Fibroblast of mammary gland (primary cell): ENCODE measurements at regions not wholly inside any gene's neighbourhood (a gene's known extent, or its start where the extent isn't known, plus 50 kb on each side); places are given as distances from the start of the nearest gene placed in this dataset.
A peak's percentile ranks its signal among the peaks of the same experiment; 100 is the strongest.

Experiments used
- DNase-seq: peaks from one replicate; pipeline ENCODE4 v3.0.0-alpha.2; 2010; ENCODE audit warnings: low read depth
- H3K4me3 ChIP-seq: 2 replicates; pipeline ENCODE4 v1.5.1; 2011; ENCODE audit warnings: low read depth, mild to moderate bottlenecking, low read length, moderate library complexity; ENCODE audit not compliant: control insufficient read depth
- CTCF ChIP-seq: conservative IDR thresholded peaks from 2 replicates; pipeline ENCODE4 v1.5.1; 2011; ENCODE audit warnings: low read depth, low read length, inconsistent platforms; ENCODE audit not compliant: control insufficient read depth, insufficient read depth

GRCh38 chr20:40931410-40932044 lies 97.1 kb upstream of the TOP1 start:
- H3K4me3 ChIP-seq, result no peak overlapping the region
- no peak for TF ChIP-seq CTCF
- no peak for DNase-seq

- TF ChIP-seq CTCF, result no peak
- no peak for DNase-seq
- H3K4me3 ChIP-seq, result no peak overlapping the region
Measured at GRCh38 chr20:40932436-40932835, 96.2 kb upstream of the TOP1 start.

GRCh38 chr20:40933758-40934157 lies 94.9 kb upstream of the TOP1 start:
- TF ChIP-seq CTCF, result no peak
- DNase-seq, result no peak
- H3K4me3 ChIP-seq, result no peak overlapping the region

GRCh38 chr20:40938020-40938419 lies 90.6 kb upstream of the TOP1 start:
- no peak for DNase-seq
- TF ChIP-seq CTCF, result peak; percentile 10
- H3K4me3 ChIP-seq, result no peak overlapping the region

GRCh38 chr20:40939667-40940066 lies 89.0 kb upstream of the TOP1 start:
- no peak for TF ChIP-seq CTCF
- H3K4me3 ChIP-seq, result no peak overlapping the region
- DNase-seq, result no peak

- H3K4me3 ChIP-seq, result no peak overlapping the region
- DNase-seq, result no peak
- no peak for TF ChIP-seq CTCF
Measured at GRCh38 chr20:40941133-40941610, 87.5 kb upstream of the TOP1 start.

- no peak overlapping the region for H3K4me3 ChIP-seq
- no peak for DNase-seq
- TF ChIP-seq CTCF, result no peak
Measured at GRCh38 chr20:40942006-40942405, 86.6 kb upstream of the TOP1 start.
